ENCODE measurements at regions not wholly inside any gene's neighbourhood (a gene's known extent, or its start where the extent isn't known, plus 50 kb on each side); places are given as distances from the start of the nearest gene placed in this dataset.
A peak's percentile ranks its signal among the peaks of the same experiment; 100 is the strongest.

GRCh38 chr15:85941186-85941855, 138.3 kb upstream of the AGBL1 start:
- DNase-seq: no peak

GRCh38 chr15:85942632-85943031, 137.0 kb upstream of the AGBL1 start:
- no peak for DNase-seq

GRCh38 chr15:85943151-85943550, 136.5 kb upstream of the AGBL1 start:
- DNase-seq: no peak

DNA sequence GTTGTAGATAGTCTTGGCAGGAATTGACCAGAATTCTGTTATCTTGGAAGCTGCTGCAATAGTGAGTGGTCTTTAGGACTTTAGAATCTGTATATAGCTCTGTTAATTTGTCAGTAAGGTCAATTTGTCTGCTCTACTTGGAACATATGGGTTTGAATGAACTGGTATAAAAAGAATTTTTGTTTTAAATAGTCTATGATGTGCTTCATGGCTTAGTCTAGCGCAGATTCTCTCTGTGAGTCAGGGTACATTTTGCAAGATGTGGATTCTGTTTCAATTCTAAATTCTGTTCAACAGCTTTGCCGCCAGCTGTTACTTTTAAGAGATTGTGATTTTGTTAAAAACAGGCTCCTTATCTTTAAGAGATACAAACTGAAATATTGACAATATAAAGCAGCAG, 135.9 kb upstream of the AGBL1 start:
- DNase-seq: no peak

GRCh38 chr15:85947021-85947420, 132.7 kb upstream of the AGBL1 start:
- no peak for DNase-seq

- DNase-seq: no peak
Measured at GRCh38 chr15:85947936-85948335, 131.7 kb upstream of the AGBL1 start.

GRCh38 chr15:85950101-85950500, 129.6 kb upstream of the AGBL1 start:
- DNase-seq: no peak

GRCh38 chr15:85954586-85954985, 125.1 kb upstream of the AGBL1 start:
- DNase-seq: no peak

GRCh38 chr15:85955501-85956391, 123.9 kb upstream of the AGBL1 start:
- DNase-seq: no peak

DNA sequence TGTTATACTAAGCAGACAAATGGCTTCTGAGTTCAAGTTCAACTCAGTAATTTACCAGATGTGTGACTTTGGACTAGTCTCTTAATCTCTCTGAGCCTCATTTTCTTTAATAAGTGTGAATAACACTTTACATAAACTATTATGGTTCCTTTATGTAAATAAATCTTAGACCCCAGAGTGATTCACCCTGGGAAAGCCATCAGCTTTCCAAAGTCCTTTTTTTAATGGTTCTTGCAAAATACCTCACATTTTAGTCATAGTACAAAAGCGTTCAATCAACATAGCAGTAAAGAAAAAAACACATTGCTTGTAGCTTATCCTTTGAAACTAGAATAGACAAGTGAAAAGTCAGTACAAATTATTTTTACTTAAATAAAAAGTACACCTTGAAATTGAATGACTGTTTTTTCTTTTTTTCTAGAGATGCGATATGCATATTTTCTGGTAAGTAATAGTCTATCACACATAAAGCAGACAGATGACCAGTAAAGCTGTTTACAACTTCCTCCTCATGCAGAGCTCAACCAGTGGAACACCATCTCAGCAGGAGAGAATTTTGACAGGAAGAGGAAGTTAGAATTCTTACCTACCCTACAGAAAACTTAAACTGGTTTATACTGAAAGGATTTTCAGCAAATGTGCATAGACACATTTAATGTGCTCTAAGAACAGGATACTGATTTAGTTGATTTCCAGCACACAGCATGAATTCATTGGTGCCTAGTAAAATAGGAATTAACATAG, 123.0 kb upstream of the AGBL1 start:
- DNase-seq: no peak

DNA sequence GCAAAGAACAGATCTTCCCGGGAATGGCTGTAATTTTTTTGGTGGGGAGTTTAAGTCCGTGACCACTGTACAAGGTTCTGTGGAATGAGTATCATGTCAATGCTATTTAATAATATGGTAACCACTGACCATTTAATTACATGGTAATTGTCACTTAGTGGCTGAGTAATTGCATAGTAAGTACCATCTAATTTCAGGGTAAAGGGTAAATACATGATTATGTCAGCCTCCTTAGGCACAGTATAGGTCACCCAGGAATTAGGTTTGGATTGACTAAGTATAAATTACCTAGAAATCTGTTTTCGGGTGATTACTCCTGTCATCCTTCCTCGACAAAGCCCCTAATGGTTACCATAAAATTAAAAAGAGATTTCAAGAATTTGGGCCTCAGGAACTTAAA, 120.1 kb upstream of the AGBL1 start:
- DNase-seq: no peak

DNA sequence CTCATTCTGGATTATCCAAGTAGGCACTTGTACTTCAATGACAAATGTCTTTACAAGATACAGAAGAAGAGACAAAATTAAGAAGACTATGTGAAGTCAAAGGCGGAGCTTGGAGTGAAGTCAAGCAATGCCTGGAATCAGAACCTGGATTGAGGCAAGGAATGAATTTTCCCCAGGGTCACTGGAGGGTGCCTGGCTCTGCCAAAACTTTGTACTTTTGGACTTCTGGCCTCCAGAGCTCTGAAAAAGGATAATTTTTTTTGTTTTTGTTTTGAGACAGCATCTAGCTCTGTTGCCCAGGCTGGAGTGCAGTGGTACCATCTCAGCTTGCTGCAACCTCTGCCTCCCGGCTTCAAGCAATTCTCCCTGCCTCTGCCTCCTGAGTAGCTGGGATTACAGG, 119.3 kb upstream of the AGBL1 start:
- no peak for DNase-seq

- DNase-seq: no peak
Measured at GRCh38 chr15:85961821-85962220, 117.8 kb upstream of the AGBL1 start.

DNA sequence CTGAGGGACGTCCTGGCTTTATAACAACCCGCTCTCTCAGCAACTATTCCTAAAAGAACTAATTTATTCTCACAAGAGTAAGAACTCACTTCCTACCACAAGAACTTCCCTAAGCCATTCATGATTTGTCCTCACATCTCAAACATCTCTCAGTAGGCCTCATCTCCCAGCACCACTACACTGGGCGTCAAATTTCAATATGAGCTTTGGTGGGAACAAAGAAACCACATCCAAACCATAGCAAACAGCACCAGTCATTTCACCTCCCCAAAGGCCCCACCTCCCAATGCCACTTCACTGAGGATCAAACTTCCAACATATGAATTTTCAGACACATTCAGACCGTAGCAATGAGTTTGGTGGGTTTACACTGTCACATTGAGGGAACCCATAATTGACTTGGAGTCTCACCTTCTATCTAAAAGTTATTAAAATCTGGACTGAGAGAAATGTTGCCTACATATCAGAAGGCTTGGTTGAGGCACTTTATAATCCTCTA, 116.4 kb upstream of the AGBL1 start:
- no peak for DNase-seq

- DNase-seq: no peak
Measured at GRCh38 chr15:85964471-85964870, 115.2 kb upstream of the AGBL1 start.

DNA sequence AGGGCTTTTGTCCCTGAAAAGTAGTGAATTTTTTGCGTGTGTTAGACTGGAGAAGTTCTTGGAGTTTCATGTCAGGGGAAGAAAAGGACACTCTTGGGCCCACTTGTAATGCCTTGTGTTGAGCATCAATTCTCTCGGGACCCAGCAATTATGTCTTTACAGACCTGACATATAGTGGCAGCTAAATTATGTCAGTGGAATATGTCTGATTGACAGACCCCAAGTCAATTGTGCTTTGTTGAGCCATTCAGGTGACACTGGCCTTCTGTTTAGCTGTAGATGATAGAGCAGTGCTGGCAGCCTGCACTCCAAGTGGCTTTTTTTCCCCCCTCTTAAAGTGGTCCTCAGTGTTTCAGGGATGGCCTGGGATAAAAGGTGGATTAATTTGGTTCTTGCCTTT, 112.1 kb upstream of the AGBL1 start:
- DNase-seq: no peak

- no peak for DNase-seq
Measured at GRCh38 chr15:85972805-85973540, 106.7 kb upstream of the AGBL1 start.

DNA sequence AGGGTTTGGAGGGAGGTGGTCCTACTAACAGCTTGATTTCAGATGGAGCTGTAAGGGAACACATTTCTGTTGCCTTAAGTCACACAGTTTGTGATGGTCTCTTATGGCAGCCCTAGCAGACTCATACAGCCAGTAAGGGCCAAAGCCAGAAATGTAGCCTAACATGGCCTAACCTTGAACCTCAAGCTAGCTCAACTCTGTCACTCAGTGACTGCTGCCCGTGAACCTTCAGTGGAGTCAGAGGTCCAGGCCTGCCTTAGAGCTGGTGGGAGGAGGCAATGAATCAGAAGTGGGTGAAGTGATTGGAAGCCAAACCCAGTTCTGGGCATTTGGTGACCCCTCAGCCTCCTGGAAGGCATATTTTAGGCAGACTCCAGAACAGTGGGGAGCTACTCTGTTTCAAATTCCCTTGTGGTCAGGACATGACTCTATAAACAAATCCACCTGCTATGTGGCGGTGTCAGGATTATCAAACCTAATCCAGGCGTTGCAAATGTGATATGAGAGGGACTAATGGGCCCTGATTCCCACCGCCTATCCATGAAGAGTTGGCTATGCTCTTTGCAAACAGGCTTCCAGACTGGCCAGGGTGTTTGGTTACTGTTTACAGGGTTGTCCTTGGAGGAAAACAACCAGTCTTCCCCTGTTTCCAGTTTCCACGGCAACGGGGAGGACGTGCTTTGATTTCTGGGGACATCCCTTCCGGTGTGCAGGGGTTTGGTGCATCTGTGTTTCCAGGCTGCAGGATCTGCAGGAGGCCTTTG, 105.9 kb upstream of the AGBL1 start:
- peak in 2 of 56 donors; percentile 4 for DNase-seq

DNA sequence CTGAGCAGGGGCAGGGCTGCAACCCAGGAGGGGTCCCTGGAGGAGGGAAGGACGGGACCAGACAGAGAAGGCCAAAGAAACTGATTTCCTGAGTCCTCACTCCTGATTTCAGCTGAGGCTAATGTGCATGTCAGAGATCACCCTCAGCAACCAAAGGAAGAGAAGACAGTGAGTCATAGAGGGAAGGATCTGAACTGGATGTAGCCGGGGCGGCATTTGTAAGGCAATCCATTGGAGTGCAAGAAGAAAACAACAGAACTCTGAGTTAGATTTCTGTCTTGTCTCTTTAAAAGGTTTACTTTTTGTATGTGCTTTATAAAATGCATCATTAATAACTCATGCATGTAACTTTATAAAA, 105.3 kb upstream of the AGBL1 start:
- no peak for DNase-seq

- DNase-seq: no peak
Measured at GRCh38 chr15:85974742-85975141, 104.9 kb upstream of the AGBL1 start.

DNA sequence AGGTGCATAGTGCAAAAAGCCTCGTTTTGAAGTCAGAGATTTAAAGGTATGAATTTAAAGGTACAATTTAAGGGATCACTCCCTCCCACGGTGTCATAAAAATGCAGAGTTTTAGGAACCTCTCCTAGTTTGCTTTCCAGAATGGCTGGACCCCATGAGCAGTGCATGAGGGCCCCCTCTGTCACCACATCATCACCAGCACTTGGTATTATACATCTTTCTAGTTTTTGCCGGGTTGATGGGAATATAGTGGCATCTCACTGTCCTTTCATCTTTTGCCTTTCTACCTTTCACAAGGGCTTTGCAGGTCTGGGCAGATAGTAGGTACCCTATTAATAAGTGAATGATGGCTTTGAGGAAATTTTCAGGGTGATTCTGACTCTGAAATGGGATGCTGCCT, 103.6 kb upstream of the AGBL1 start:
- no peak for DNase-seq
